Ecto neural progenitor cell (in vitro differentiated cells): ENCODE measurements at regions not wholly inside any gene's neighbourhood (a gene's known extent, or its start where the extent isn't known, plus 50 kb on each side); places are given as distances from the start of the nearest gene placed in this dataset.

Source experiments
- DNase-seq: peaks from one replicate; pipeline ENCODE4 v3.0.0-alpha.2; 2018; ENCODE audit warnings: low spot score

GRCh38 chr2:217090024-217090473 lies 230.2 kb upstream of the TNP1 start:
- DNase-seq: no peak

DNA sequence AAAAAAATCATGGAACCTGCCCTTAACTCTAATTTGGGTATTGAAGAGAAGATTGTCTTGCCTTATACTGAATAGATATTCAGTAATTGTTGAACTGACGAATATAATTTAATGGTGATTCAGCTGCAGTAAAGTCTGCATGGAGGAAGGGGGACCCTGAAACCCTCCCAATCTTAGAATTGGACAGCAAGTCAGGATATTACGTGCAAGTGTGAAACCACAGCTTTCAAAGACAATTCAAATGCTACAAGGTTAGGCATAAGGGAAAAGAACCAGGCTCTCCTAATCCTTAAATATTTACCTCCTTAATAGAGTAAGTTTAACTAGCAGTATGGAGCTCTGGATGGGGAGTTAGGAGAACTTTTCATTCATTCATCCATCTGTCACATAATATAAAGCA lies 226.9 kb upstream of the TNP1 start:
- DNase-seq: no peak

DNA sequence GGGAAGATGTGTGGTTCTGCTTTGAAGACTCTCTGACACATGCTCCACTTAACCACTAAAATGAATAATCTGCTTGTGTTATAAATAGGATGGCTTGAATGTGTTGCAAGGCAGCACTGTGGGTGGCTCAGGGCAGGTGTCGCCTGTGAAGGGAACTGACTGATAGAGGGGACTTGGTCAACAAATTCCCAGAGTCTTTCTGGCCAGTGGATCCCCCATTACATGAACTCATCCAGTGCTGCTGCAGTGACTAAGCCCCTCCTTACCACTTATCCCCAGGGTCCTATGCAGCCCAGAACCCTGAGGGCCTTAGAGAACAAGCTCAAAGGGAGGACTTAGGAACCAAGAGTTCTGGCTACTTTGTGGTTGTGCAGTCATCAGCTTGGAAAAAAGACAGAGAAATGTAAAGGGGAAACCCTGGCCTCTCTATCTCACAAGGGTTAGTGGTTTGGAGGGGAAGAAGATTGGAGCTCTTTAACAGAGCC lies 226.2 kb upstream of the TNP1 start:
- DNase-seq: no peak

DNA sequence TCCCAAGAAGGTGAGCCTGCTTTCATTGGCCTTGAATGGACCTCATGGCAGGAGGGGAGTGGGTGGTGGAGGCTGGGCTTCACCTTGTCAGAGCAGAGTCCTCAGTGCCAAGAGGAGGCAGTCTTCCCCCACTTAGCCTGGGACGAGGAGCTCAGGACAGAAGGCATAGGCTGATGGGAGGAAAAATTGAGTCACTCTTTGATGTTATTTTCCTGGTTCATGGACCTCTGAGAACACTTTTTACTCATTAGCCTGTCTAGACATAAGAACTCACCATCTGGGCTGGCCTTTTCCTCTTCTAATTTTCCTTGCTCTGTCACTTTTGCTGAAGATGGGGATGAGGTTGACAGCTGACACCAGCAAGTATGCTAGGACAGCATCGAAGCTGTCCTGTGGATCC lies 225.7 kb upstream of the TNP1 start:
- no peak for DNase-seq

DNA sequence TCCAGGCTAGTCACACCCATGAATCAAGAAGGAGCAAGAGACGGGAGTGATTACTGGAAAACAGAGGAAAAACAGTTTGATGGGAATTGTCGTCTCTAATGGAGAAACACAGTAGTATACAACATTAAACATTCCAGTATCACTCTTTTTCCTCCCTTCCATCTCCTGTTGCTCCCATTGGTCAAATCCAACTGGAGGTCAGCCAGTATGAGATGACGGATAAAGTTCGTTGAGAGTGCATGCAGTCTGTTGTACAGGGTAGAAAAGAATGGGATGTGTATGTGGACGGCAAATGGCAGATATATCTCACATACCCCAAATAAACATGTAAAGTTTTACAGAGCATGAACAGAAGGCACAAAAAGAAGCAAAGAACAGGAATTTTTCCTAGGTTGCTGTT lies 221.9 kb upstream of the TNP1 start:
- no peak for DNase-seq

- no peak for DNase-seq
Measured at GRCh38 chr2:217079165-217079564, 219.3 kb upstream of the TNP1 start.

DNA sequence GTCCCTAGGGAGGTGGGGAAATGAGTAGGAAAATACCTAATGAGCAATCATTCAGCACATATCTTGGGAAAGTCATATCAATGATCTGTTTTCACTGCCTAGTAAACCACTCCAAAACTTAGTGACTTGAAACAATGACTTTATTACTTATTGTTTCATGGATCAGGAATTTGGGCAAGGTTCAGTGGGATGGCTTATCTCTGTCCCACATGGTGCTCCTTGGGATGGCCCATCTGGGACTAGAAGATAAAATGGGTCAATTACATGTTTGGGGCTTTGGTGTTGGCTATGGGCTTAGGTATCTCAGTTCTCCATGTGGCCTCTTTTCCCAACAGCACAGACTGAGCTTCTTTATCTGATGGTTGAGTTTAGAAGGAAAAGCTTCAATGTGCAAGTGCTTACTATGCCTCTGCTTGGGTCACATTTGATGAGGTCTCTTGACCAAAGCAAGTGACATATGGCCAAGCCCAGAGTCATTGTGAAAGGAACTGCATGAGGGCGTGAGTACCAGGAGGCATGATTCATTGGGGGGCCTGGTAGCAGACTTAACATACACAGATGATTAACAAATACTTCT lies 218.1 kb upstream of the TNP1 start:
- no peak for DNase-seq

- no peak for DNase-seq
Measured at GRCh38 chr2:217076657-217077232, 216.9 kb upstream of the TNP1 start.

GRCh38 chr2:217076058-217076435 lies 216.2 kb upstream of the TNP1 start:
- DNase-seq: no peak

- no peak for DNase-seq
Measured at GRCh38 chr2:217075268-217076057, 215.6 kb upstream of the TNP1 start.

DNA sequence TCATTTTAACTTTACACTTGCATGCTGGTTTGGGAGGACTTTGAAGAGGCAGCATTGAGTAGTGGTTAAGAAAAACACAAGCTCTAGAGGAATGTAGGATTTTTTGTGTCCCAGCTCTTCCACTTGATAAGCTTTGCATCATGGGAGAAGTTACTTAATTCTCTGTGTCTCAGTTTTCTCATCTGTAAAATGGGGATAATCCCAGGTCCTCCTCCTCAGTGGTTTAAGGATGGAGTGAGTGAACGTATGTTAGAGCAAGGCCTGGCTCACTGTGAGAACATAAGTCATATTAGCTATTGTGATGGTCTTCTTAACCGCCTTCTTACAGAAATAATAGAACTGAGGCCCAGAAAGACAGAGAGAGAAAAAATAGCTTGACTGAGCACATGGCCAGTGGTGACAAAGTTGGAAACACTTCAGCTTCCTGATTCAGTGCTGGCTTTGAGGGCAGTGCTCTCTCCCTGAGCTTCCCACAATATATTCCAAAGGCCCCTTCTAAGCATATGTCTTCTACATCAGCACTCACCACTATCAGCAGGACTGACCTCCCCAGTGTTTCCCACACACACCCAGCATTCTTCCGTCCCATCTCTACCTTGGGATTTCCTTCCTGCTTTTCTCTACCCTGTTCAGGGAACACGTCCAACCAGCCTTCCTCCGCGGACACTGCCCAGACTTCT lies 214.9 kb upstream of the TNP1 start:
- no peak for DNase-seq

DNA sequence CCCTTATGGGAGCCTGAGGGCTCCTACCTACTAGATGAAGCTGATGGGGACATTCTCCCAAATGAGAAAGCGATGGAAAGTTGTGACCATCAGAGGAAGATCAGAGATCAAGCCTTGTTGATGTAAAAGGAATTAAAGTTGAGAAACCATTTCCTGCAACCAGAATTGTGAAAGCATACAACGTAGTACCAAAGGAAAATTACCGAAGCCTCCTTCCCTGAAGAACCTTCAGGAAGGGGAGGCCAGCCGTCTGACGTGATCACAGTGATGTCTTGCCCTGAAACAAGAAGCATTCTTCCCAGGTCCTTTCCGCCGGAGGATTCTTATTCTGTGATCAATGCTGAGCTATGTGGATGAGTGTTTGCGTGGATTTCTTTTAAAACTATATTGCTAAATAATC lies 211.6 kb upstream of the TNP1 start:
- DNase-seq: no peak

DNA sequence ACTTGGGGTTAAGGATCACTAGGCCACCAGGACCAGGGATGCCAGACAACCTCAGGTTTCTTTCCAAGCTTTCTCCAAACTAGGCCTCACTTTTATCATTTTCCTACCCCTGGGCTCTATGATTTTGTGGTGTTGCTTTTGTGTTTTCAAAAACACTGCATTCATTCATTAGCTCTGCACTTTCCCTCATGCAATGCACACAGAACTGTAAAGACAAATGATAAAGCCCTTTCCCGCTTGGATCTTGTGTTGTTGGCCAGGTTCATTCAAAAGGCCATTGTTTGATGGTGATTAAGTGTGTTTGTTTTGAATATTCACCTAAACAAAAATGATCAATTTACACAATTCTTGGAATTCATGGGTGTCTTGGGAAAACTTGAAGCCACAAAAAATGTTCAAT lies 210.7 kb upstream of the TNP1 start:
- no peak for DNase-seq

DNA sequence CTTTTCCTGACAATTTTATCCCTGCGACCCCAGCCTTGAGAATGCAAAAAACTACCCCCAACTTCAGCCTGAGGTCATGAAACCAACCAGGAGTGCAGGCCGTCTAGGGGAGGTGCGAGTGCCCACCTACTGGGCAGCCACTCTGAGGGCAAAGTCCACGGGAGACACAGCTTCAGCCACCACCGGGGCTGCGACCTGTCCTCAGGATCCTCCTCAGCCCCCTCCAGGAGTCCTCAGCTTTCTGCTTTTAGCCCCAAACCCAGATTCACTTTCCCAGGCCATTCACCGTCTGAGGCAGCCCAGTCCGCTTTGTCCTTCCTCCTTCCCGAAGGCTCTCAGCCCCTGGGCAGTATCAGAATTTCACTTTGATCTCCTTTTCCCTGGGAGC lies 210.2 kb upstream of the TNP1 start:
- no peak for DNase-seq

GRCh38 chr2:217069263-217070042 lies 209.6 kb upstream of the TNP1 start:
- no peak for DNase-seq

DNA sequence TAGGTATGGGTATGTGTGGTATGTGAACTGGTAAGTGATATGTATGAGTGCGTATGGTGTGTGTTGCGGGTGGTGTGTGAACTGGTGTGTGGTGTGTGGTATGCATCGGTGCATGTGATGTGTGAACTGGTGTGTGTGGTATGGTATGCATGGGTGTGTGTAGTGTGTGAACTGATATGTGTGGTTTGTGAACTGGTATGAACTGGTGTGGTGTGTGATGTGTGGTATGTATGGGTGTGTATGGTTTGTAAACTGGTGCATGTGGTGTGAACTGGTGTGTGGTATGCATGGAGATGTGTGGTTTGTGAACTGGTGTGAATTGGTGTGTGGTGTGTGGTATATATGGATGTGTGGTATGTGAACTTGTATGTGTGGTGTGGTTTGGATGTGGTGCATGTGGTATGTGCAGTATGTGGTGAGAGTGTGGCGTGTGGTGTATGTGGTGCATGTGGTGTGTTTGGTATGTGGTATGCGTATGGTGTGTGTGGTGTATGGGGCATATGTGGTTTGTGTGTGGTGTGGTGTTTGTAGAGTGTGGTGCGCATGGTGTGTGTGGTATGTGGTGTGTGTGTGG lies 208.9 kb upstream of the TNP1 start:
- no peak for DNase-seq

GRCh38 chr2:217067787-217068186 lies 207.9 kb upstream of the TNP1 start:
- no peak for DNase-seq

- DNase-seq: no peak
Measured at GRCh38 chr2:217066510-217067270, 206.8 kb upstream of the TNP1 start.

DNA sequence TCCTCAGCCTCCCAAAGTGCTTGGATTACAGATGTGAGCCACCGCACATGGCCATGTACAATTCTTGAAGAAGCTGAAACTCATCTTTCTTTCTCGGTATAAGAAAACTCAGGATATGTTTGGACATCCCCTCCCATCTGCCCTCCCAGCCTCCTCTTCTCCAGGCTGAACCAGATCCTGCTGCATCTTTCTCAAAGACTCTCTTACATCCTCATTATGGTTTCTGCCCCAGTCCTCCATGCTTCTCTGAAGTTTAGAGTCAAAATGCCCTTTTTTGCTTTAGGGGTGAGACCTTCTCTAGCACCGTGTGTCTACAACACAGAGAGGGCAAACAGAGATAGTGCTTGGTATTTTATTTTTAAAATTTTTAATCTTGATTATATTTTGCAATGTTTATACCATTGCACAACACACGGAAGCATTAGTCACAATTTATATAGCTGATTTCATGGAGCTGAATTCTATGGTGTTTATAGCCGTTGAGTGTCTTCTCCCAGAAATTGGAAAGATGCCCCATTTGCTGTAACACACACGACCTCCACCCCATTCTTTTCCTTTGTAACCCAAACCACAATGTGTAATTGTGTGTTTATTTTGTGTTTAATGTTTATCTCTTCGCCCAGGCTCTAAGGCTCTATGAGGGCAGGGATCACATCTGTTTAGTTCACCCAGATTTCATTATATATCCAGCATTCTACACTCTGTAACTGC lies 206.0 kb upstream of the TNP1 start:
- DNase-seq: no peak

DNA sequence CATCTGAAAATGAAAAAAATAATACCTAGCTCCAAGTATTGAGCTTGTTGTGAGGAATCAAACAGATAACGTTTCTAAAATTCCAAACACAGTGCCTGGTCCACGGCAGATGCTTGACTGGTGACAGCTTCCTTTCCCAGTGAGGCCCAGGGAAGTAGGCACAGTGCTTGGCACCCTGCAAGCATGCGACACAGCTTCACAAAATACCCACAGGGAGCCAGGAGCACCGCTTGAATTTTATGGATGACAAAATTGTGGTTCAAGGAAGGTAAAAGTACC lies 205.1 kb upstream of the TNP1 start:
- DNase-seq: no peak
